ENCODE measurements at regions not wholly inside any gene's neighbourhood (a gene's known extent, or its start where the extent isn't known, plus 50 kb on each side); places are given as distances from the start of the nearest gene placed in this dataset.

GRCh38 chr9:81375187-81376100 lies 313.9 kb downstream of the TLE1 start:
- intact Hi-C loops (cut with DNase I), result no loop called here
- ATAC-seq (no peak), DNase-seq (ENCODE audit: low spot score) (no peak)

- ATAC-seq (peak; percentile 43), DNase-seq (ENCODE audit: low spot score) (no peak)
- intact Hi-C loops (cut with DNase I), result no loop called here
These were observed 314.7 kb downstream of the TLE1 start for GRCh38 chr9:81374459-81375186.

- no peak for DNase-seq (ENCODE audit: low spot score)
- intact Hi-C loops (cut with DNase I), result no loop called here
- ATAC-seq, result peak; percentile 45
These were observed 316.1 kb downstream of the TLE1 start for GRCh38 chr9:81373294-81373693.

- ATAC-seq (peak; percentile 72), DNase-seq (ENCODE audit: low spot score) (no peak)
- intact Hi-C loops (cut with DNase I), result no loop called here
These were observed 316.6 kb downstream of the TLE1 start for GRCh38 chr9:81372628-81373191.

GRCh38 chr9:81371824-81372223 lies 317.5 kb downstream of the TLE1 start:
- ATAC-seq, result no peak
- intact Hi-C loops (cut with DNase I), result no loop called here
- no peak for DNase-seq (ENCODE audit: low spot score)

GRCh38 chr9:81370650-81371049 lies 318.7 kb downstream of the TLE1 start:
- intact Hi-C loops (cut with DNase I), result no loop called here
- ATAC-seq, result no peak
- no peak for DNase-seq (ENCODE audit: low spot score)

GRCh38 chr9:81370096-81370495 lies 319.3 kb downstream of the TLE1 start:
- DNase-seq (ENCODE audit: low spot score) (no peak), ATAC-seq (no peak)
- intact Hi-C loops (cut with DNase I), result no loop called here

GRCh38 chr9:81369121-81369520 lies 320.2 kb downstream of the TLE1 start:
- ATAC-seq, result no peak
- no peak for DNase-seq (ENCODE audit: low spot score)
- intact Hi-C loops (cut with DNase I), result no loop called here

- intact Hi-C loops (cut with DNase I), result no loop called here
- ATAC-seq (no peak), DNase-seq (ENCODE audit: low spot score) (no peak)
These were observed 325.3 kb downstream of the TLE1 start for GRCh38 chr9:81363916-81364480.

- no peak for ATAC-seq
- intact Hi-C loops (cut with DNase I), result no loop called here
These were observed 328.1 kb downstream of the TLE1 start for GRCh38 chr9:81361296-81361695.

GRCh38 chr9:81351166-81351565 lies 338.2 kb downstream of the TLE1 start:
- DNase-seq (ENCODE audit: low spot score) (no peak), ATAC-seq (no peak)
- intact Hi-C loops (cut with DNase I), result no loop called here

More at GRCh38 chr9:81361296-81361695, 328.1 kb downstream of the TLE1 start:
- DNase-seq (ENCODE audit: low spot score), result no peak

GRCh38 chr9:81344366-81344765 lies 345.0 kb downstream of the TLE1 start:
- intact Hi-C loops (cut with DNase I), result no loop called here
- no peak for ATAC-seq
- no peak for DNase-seq (ENCODE audit: low spot score)

- no peak for ATAC-seq
- intact Hi-C loops (cut with DNase I), result no loop called here
- DNase-seq (ENCODE audit: low spot score), result no peak
These were observed 353.4 kb downstream of the TLE1 start for GRCh38 chr9:81335879-81336421.

GRCh38 chr9:81321551-81321950 lies 367.8 kb downstream of the TLE1 start:
- intact Hi-C loops (cut with DNase I), result no loop called here
- no peak for DNase-seq (ENCODE audit: low spot score)
- ATAC-seq, result no peak

GRCh38 chr9:81320909-81321482 lies 368.4 kb downstream of the TLE1 start:
- ATAC-seq, result no peak
- no peak for DNase-seq (ENCODE audit: low spot score)
- intact Hi-C loops (cut with DNase I), result no loop called here

GRCh38 chr9:81318571-81318970 lies 370.8 kb downstream of the TLE1 start:
- intact Hi-C loops (cut with DNase I), result no loop called here

GRCh38 chr9:81317939-81318338 lies 371.4 kb downstream of the TLE1 start:
- no peak for DNase-seq (ENCODE audit: low spot score)
- intact Hi-C loops (cut with DNase I), result no loop called here

More at GRCh38 chr9:81318571-81318970, 370.8 kb downstream of the TLE1 start:
- no peak for ATAC-seq
- no peak for DNase-seq (ENCODE audit: low spot score)

GRCh38 chr9:81317223-81317622 lies 372.1 kb downstream of the TLE1 start:
- intact Hi-C loops (cut with DNase I), result no loop called here
- DNase-seq (ENCODE audit: low spot score) (no peak), ATAC-seq (no peak)

More at GRCh38 chr9:81317939-81318338, 371.4 kb downstream of the TLE1 start:
- no peak for ATAC-seq

- DNase-seq (ENCODE audit: low spot score), result no peak
These were observed 374.9 kb downstream of the TLE1 start for GRCh38 chr9:81314490-81314889.

More at GRCh38 chr9:81314490-81314889, 374.9 kb downstream of the TLE1 start:
- intact Hi-C loops (cut with DNase I), result no loop called here
- ATAC-seq, result no peak
